IPS DF 6.9 (cell line): ENCODE measurements at regions not wholly inside any gene's neighbourhood (a gene's known extent, or its start where the extent isn't known, plus 50 kb on each side); places are given as distances from the start of the nearest gene placed in this dataset.

Experiments used
- DNase-seq: peaks from one replicate; pipeline ENCODE4 v3.0.0-alpha.2; 2013; ENCODE audit warnings: low read depth, low spot score
- H3K27ac ChIP-seq: one replicate; pipeline ENCODE4 v1.5.1; 2013; ENCODE audit warnings: low read length, control low read depth
- H3K27me3 ChIP-seq: 2 replicates; pipeline ENCODE4 v1.6.1; 2013; ENCODE audit warnings: mild to moderate bottlenecking, low read length; ENCODE audit not compliant: control insufficient read depth, insufficient read depth
- H3K36me3 ChIP-seq: 2 replicates; pipeline ENCODE4 v1.6.1; 2013; ENCODE audit warnings: low read length; ENCODE audit not compliant: control insufficient read depth, insufficient read depth
- H3K4me1 ChIP-seq: 2 replicates; pipeline ENCODE4 v1.6.1; 2013; ENCODE audit warnings: low read length; ENCODE audit not compliant: control insufficient read depth, insufficient read depth
- H3K4me3 ChIP-seq: 2 replicates; pipeline ENCODE4 v1.5.1; 2013; ENCODE audit warnings: mild to moderate bottlenecking, low read length
- H3K9me3 ChIP-seq: 2 replicates; pipeline ENCODE4 v1.6.1; 2013; ENCODE audit warnings: low read length, inconsistent platforms; ENCODE audit not compliant: control insufficient read depth, insufficient read depth
- WGBS: extraction: QIAGEN DNeasy Blood & Tissue Kit; methylation state at CpG from one replicate; pipeline ENCODE4 v1.1.7; 2013; ENCODE audit warnings: mixed read lengths, missing lambda C conversion rate; ENCODE audit not compliant: insufficient read length, insufficient coverage; 5-methylcytosine and 5-hydroxymethylcytosine counted together

DNA sequence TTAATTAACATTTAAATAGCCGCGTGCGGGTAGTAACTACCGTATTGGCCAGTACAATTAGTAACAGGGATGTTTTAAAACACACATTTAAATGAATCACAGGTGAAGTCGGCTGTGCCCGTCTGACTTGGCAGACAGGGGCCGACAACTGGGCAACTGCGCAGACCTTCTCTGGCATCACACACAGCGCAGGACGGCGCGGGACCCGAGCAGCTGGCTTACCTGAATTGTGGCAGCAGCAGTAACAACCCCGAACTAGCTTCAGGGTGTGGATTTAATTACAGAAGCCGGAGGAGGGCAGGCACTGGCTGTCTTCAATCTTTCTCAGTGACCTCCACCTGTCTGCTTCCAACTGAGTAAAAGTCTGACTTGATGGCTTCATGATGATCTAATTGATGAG lies 91.7 kb downstream of the DACT2 start:
- no peaks in the 10 kb centered on the region for H3K9me3 ChIP-seq
- no CpG with 5 or more reads among the region's 15 CpGs for WGBS
- H3K27me3 ChIP-seq, result no peaks in the 10 kb centered on the region
- no peaks in the 10 kb centered on the region for H3K36me3 ChIP-seq
- DNase-seq, result no peak
- H3K4me1 ChIP-seq, result peaks cover 5% of the 10 kb centered on the region
- H3K4me3 ChIP-seq, result no peak overlapping the region
- H3K27ac ChIP-seq, result no peak overlapping the region

- Histone ChIP-seq H3K9me3 (no peaks in the 10 kb centered on the region), H3K4me3 (no peak overlapping the region), H3K27me3 (no peaks in the 10 kb centered on the region), H3K36me3 (no peaks in the 10 kb centered on the region), H3K27ac (no peak overlapping the region), H3K4me1 (peaks cover 5% of the 10 kb centered on the region)
- WGBS, result no CpG with 5 or more reads among the region's 8 CpGs
- no peak for DNase-seq
Observed at GRCh38 chr6:168226902-168227318, 92.7 kb downstream of the DACT2 start.

GRCh38 chr6:168226061-168226752 lies 93.4 kb downstream of the DACT2 start:
- no peak for DNase-seq
- Histone ChIP-seq H3K4me3 (no peak overlapping the region), H3K27ac (no peak overlapping the region), H3K4me1 (peaks cover 5% of the 10 kb centered on the region), H3K36me3 (no peaks in the 10 kb centered on the region), H3K27me3 (no peaks in the 10 kb centered on the region), H3K9me3 (no peaks in the 10 kb centered on the region)
- WGBS, result no CpG with 5 or more reads among the region's 9 CpGs

DNA sequence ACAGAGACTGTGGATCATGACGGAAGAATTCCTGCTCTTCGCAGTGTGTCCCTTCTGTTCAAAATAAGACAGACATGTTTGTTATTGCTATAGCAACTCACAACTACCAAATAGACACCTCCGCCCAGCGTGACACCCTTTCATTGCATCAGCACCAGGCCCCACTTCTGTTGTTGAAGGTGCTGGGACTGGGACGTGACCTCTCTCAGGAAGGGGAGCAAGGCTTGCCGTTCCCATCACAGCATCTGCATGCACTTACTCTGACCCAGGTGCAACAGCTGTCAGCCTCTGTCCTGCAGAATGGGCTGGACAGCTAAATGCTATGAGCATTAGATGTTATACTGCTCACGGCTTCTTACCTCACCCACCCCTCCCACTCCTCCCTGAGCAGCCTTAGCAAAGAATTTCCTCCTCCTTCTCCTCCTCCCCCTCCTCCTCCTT lies 94.1 kb downstream of the DACT2 start:
- Histone ChIP-seq H3K27me3 (no peaks in the 10 kb centered on the region), H3K9me3 (no peaks in the 10 kb centered on the region), H3K27ac (no peak overlapping the region), H3K36me3 (no peaks in the 10 kb centered on the region), H3K4me1 (peaks cover 5% of the 10 kb centered on the region), H3K4me3 (no peak overlapping the region)
- no peak for DNase-seq
- WGBS, result no CpG with 5 or more reads among the region's 7 CpGs

- Histone ChIP-seq H3K27ac (no peak overlapping the region), H3K27me3 (no peaks in the 10 kb centered on the region), H3K4me3 (no peak overlapping the region), H3K36me3 (no peaks in the 10 kb centered on the region), H3K4me1 (peaks cover 5% of the 10 kb centered on the region), H3K9me3 (no peaks in the 10 kb centered on the region)
- DNase-seq, result no peak
- no CpG with 5 or more reads among the region's 1 CpG for WGBS
Observed at GRCh38 chr6:168223755-168224154, 95.8 kb downstream of the DACT2 start.

DNA sequence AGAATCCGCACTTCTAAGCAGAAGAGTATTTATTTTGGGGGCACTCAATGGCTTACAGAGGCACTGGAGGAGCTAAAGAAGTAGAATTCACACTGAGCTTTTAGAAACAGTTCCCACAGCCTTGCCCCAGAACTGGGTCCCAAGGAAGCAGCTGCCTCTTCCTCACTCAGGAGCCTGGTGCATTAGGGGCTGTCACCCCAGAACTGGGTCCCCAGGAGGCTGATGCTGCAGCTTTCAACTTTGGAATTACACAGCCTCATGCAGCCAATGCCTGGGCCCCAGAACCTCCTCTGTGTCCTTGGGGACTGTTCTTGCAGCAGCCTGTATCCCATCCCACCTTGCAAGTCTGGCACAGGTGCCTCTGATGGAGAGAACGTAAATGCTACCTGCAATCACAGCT lies 96.4 kb downstream of the DACT2 start:
- no peak overlapping the region for H3K4me3 ChIP-seq
- peaks cover 5% of the 10 kb centered on the region for H3K4me1 ChIP-seq
- WGBS, result no CpG with 5 or more reads among the region's 2 CpGs
- no peaks in the 10 kb centered on the region for H3K36me3 ChIP-seq
- no peaks in the 10 kb centered on the region for H3K27me3 ChIP-seq
- H3K9me3 ChIP-seq, result no peaks in the 10 kb centered on the region
- H3K27ac ChIP-seq, result no peak overlapping the region
- no peak for DNase-seq

- Histone ChIP-seq H3K4me3 (no peak overlapping the region), H3K36me3 (no peaks in the 10 kb centered on the region), H3K27me3 (no peaks in the 10 kb centered on the region), H3K27ac (no peak overlapping the region), H3K9me3 (no peaks in the 10 kb centered on the region), H3K4me1 (peaks cover 5% of the 10 kb centered on the region)
- no peak for DNase-seq
- no CpG with 5 or more reads among the region's 17 CpGs for WGBS
Observed at GRCh38 chr6:168222115-168223043, 97.2 kb downstream of the DACT2 start.

- no peak for DNase-seq
- Histone ChIP-seq H3K9me3 (no peaks in the 10 kb centered on the region), H3K27ac (no peak overlapping the region), H3K4me1 (peaks cover 6% of the 10 kb centered on the region), H3K4me3 (no peak overlapping the region), H3K27me3 (no peaks in the 10 kb centered on the region), H3K36me3 (no peaks in the 10 kb centered on the region)
- WGBS, result no CpG with 5 or more reads among the region's 8 CpGs
Observed at GRCh38 chr6:168221497-168222079, 98.0 kb downstream of the DACT2 start.

GRCh38 chr6:168221000-168221399 lies 98.6 kb downstream of the DACT2 start:
- H3K27me3 ChIP-seq, result no peaks in the 10 kb centered on the region
- H3K9me3 ChIP-seq, result no peaks in the 10 kb centered on the region
- no peak overlapping the region for H3K4me3 ChIP-seq
- H3K27ac ChIP-seq, result no peak overlapping the region
- peaks cover 4% of the 10 kb centered on the region for H3K4me1 ChIP-seq
- DNase-seq, result no peak
- no CpG with 5 or more reads among the region's 5 CpGs for WGBS
- no peaks in the 10 kb centered on the region for H3K36me3 ChIP-seq

GRCh38 chr6:168219804-168220203 lies 99.8 kb downstream of the DACT2 start:
- Histone ChIP-seq H3K4me1 (peaks cover 4% of the 10 kb centered on the region), H3K4me3 (no peak overlapping the region), H3K9me3 (no peaks in the 10 kb centered on the region), H3K27me3 (no peaks in the 10 kb centered on the region), H3K36me3 (no peaks in the 10 kb centered on the region), H3K27ac (no peak overlapping the region)
- DNase-seq, result no peak
- no CpG with 5 or more reads among the region's 10 CpGs for WGBS
